ENCODE measurements at regions not wholly inside any gene's neighbourhood (a gene's known extent, or its start where the extent isn't known, plus 50 kb on each side); places are given as distances from the start of the nearest gene placed in this dataset.

GRCh38 chrX:15942307-15942706 lies 87.7 kb upstream of the AP1S2 start:
- Histone ChIP-seq H2AFZ (ENCODE audit: low read depth, low read length) (no peak overlapping the region), H3K27ac (ENCODE audit: insufficient read depth, low read depth, low read length) (no peak overlapping the region), H3K36me3 (ENCODE audit: control insufficient read depth in 2 of 2, extremely low read depth in 1 of 2, insufficient read depth in 2 of 2, low read length in 2 of 2) (no peaks in the 10 kb centered on the region), H3K79me2 (ENCODE audit: control insufficient read depth, insufficient read depth, low read length) (no peaks in the 10 kb centered on the region), H3K4me2 (ENCODE audit: insufficient read depth, low read length) (no peak overlapping the region), H3K9me1 (replicated peaks; ENCODE audit: control insufficient read depth, extremely low read depth, insufficient read depth, low read length) (no peaks in the 10 kb centered on the region), H3K27me3 (ENCODE audit: control insufficient read depth in 2 of 2, insufficient read depth in 2 of 2, low read length in 2 of 2) (peaks cover 3 to 4% of the 10 kb centered on the region in 2 experiments), H4K20me1 (replicated peaks; ENCODE audit: control insufficient read depth, extremely low read depth, insufficient read depth, low read length) (no peaks in the 10 kb centered on the region), H3K9ac (replicated peaks; ENCODE audit: extremely low read depth, insufficient read depth, low read length) (no peak overlapping the region), H3K4me1 (ENCODE audit: control insufficient read depth, extremely low read depth, insufficient read depth, low read length) (peaks cover 3% of the 10 kb centered on the region), H3K9me3 (replicated peaks; ENCODE audit: control insufficient read depth, insufficient read depth, low read length) (no peaks in the 10 kb centered on the region), H3K4me3 (replicated peaks in 1 of 3; ENCODE audit: insufficient read depth in 1 of 3, low read depth in 1 of 3, low read length in 3 of 3) (no peak overlapping the region)
- intact Hi-C loops (cut with micrococcal nuclease) (no loop called here), dilution Hi-C loops (cut with MboI; ENCODE audit: extremely low pct_ligation_motif_present, low sequenced_read_pairs) (no loop called here)
- TF ChIP-seq GATA2 (IDR thresholded peaks at IDR 0.05; ENCODE audit: insufficient read depth, insufficient read length, low read depth, low read length) (no peak), POLR2AphosphoS5 (IDR thresholded peaks at IDR 0.05; ENCODE audit: insufficient read depth, low read depth, low read length) (no peak), MYC (IDR thresholded peaks at IDR 0.05; ENCODE audit: low read depth, low read length) (no peak), JUN (IDR thresholded peaks at IDR 0.05; ENCODE audit: borderline replicate concordance, insufficient read depth, insufficient read length, low read depth) (no peak), EZH2 (IDR thresholded peaks at IDR 0.05; ENCODE audit: borderline replicate concordance, low read depth, low read length, severe bottlenecking) (no peak), POLR2A (IDR thresholded peaks at IDR 0.05; ENCODE audit: low read depth, low read length) (no peak), FOS (IDR thresholded peaks at IDR 0.05; ENCODE audit: borderline replicate concordance, insufficient read depth, low read length) (no peak)
- TF ChIP-seq, protein P1, sequence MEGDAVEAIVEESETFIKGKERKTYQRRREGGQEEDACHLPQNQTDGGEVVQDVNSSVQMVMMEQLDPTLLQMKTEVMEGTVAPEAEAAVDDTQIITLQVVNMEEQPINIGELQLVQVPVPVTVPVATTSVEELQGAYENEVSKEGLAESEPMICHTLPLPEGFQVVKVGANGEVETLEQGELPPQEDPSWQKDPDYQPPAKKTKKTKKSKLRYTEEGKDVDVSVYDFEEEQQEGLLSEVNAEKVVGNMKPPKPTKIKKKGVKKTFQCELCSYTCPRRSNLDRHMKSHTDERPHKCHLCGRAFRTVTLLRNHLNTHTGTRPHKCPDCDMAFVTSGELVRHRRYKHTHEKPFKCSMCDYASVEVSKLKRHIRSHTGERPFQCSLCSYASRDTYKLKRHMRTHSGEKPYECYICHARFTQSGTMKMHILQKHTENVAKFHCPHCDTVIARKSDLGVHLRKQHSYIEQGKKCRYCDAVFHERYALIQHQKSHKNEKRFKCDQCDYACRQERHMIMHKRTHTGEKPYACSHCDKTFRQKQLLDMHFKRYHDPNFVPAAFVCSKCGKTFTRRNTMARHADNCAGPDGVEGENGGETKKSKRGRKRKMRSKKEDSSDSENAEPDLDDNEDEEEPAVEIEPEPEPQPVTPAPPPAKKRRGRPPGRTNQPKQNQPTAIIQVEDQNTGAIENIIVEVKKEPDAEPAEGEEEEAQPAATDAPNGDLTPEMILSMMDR (IDR thresholded peaks at IDR 0.05; ENCODE audit: extremely low read depth in 1 of 2, insufficient read depth in 1 of 2, low read depth in 1 of 2, low read length in 2 of 2), result no peak
- TF ChIP-seq, protein P2, sequence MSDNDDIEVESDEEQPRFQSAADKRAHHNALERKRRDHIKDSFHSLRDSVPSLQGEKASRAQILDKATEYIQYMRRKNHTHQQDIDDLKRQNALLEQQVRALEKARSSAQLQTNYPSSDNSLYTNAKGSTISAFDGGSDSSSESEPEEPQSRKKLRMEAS (IDR thresholded peaks at IDR 0.05; ENCODE audit: insufficient read depth, insufficient read length), result no peak
- FAIRE-seq (no peak), DNase-seq (ENCODE audit: low read depth, low spot score) (no peak)
- POLR2A ChIA-PET, result no interaction called here
- CTCF ChIA-PET, result no interaction called here
- BruUV-seq (replicated peaks), result no TSS peak
